ENCODE measurements at regions not wholly inside any gene's neighbourhood (a gene's known extent, or its start where the extent isn't known, plus 50 kb on each side); places are given as distances from the start of the nearest gene placed in this dataset.

GRCh38 chr4:4766564-4766963, 92.9 kb upstream of the MSX1 start:
- TF ChIP-seq YY1 (IDR thresholded peaks at IDR 0.05; ENCODE audit: extremely low read depth, insufficient replicate concordance, low read depth, low read length), result no peak
- TF ChIP-seq ZNF274 (IDR thresholded peaks at IDR 0.05; ENCODE audit: low read depth, low read length), result no peak
- TF ChIP-seq, protein P1, sequence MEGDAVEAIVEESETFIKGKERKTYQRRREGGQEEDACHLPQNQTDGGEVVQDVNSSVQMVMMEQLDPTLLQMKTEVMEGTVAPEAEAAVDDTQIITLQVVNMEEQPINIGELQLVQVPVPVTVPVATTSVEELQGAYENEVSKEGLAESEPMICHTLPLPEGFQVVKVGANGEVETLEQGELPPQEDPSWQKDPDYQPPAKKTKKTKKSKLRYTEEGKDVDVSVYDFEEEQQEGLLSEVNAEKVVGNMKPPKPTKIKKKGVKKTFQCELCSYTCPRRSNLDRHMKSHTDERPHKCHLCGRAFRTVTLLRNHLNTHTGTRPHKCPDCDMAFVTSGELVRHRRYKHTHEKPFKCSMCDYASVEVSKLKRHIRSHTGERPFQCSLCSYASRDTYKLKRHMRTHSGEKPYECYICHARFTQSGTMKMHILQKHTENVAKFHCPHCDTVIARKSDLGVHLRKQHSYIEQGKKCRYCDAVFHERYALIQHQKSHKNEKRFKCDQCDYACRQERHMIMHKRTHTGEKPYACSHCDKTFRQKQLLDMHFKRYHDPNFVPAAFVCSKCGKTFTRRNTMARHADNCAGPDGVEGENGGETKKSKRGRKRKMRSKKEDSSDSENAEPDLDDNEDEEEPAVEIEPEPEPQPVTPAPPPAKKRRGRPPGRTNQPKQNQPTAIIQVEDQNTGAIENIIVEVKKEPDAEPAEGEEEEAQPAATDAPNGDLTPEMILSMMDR (IDR thresholded peaks at IDR 0.05 in 2 of 3, conservative IDR thresholded peaks at IDR 0.05 in 1 of 3; ENCODE audit: borderline replicate concordance in 1 of 3, insufficient read depth in 1 of 3, low read depth in 2 of 3, low read length in 2 of 3), result no peak
- TF ChIP-seq POLR2A (IDR thresholded peaks at IDR 0.05; ENCODE audit: borderline replicate concordance, extremely low read depth, insufficient read depth, insufficient read length), result no peak
- no peak for TF ChIP-seq EZH2 (IDR thresholded peaks at IDR 0.05)
- no peak for TF ChIP-seq POLR2AphosphoS5 (IDR thresholded peaks at IDR 0.05; ENCODE audit: low read depth, low read length)
